Hepatocyte (in vitro differentiated cells): ENCODE measurements at regions not wholly inside any gene's neighbourhood (a gene's known extent, or its start where the extent isn't known, plus 50 kb on each side); places are given as distances from the start of the nearest gene placed in this dataset.

ENCODE experiments used
- CTCF ChIP-seq: fragments of 200-600 bp; sonication (generic); IDR thresholded peaks from 2 replicates; pipeline ENCODE4 v1.5.1; 2016; ENCODE audit warnings: antibody characterized with exemption, mild to moderate bottlenecking; ENCODE audit not compliant: poor library complexity
- EZH2 ChIP-seq: fragments of 200-600 bp; sonication (generic); IDR thresholded peaks from 2 replicates; pipeline ENCODE4 v1.6.1; 2016; ENCODE audit warnings: antibody characterized with exemption, mild to moderate bottlenecking, borderline replicate concordance
- EZH2phosphoT487 ChIP-seq: fragments of 200-600 bp; sonication (generic); IDR thresholded peaks from one replicate; pipeline ENCODE4 v1.6.1; 2018; ENCODE audit warnings: antibody characterized with exemption, mild to moderate bottlenecking, low read depth, moderate library complexity; ENCODE audit not compliant: unreplicated experiment, severe bottlenecking

GRCh38 chr12:25859976-25860375 is 98.5 kb upstream of the RASSF8 start:
- TF ChIP-seq EZH2phosphoT487 (no peak), CTCF (no peak), EZH2 (no peak)
